GM12878 (cell line): ENCODE measurements at regions not wholly inside any gene's neighbourhood (a gene's known extent, or its start where the extent isn't known, plus 50 kb on each side); places are given as distances from the start of the nearest gene placed in this dataset.

Experiments
- ATF2 ChIP-seq: IDR thresholded peaks from 2 replicates; pipeline ENCODE4 v1.6.1; 2012; ENCODE audit warnings: low read length, inconsistent platforms
- CBX5 ChIP-seq: sonication (generic); IDR thresholded peaks from 2 replicates; pipeline ENCODE4 v1.6.1; 2016; ENCODE audit warnings: low read depth, moderate library complexity, mild to moderate bottlenecking, inconsistent platforms
- CUX1 ChIP-seq: IDR thresholded peaks from 2 replicates; pipeline ENCODE4 v1.6.1; 2012; ENCODE audit warnings: improper control_type of control experiment, low read depth, low read length; ENCODE audit not compliant: insufficient replicate concordance
- DPF2 ChIP-seq: fragments of 450-650 bp; IDR thresholded peaks from 2 replicates; pipeline ENCODE4 v1.6.1; 2017; ENCODE audit warnings: mild to moderate bottlenecking
- E2F4 ChIP-seq: IDR thresholded peaks from 2 replicates; pipeline ENCODE4 v1.6.1; 2012; ENCODE audit warnings: low read depth, low read length, improper control_type of control experiment
- EP300 ChIP-seq, 2 experiments: fragments of 150-350 bp in 1 of 2; IDR thresholded peaks; 2 replicates each; pipeline ENCODE4 v1.6.1; 2011 to 2012; ENCODE audit warnings: low read depth in 2 of 2, low read length in 2 of 2, borderline replicate concordance in 1 of 2, improper control_type of control experiment in 1 of 2, inconsistent platforms in 1 of 2; ENCODE audit not compliant: control insufficient read depth in 1 of 2
- MYC ChIP-seq: IDR thresholded peaks from 2 replicates; pipeline ENCODE4 v1.6.1; 2011; ENCODE audit warnings: mild to moderate bottlenecking, low read length, moderate library complexity, inconsistent platforms; ENCODE audit not compliant: insufficient read depth, insufficient replicate concordance, insufficient read length, severe bottlenecking
- RAD51 ChIP-seq: fragments of 450-650 bp; IDR thresholded peaks from 2 replicates; pipeline ENCODE4 v1.6.1; 2016; ENCODE audit warnings: moderate library complexity, mild to moderate bottlenecking, inconsistent platforms
- TAF1 ChIP-seq: IDR thresholded peaks from 2 replicates; pipeline ENCODE4 v1.6.1; 2011; ENCODE audit warnings: mild to moderate bottlenecking, low read depth, low read length, borderline replicate concordance

GRCh38 chr11:23696688-23697415, 800.0 kb upstream of the LUZP2 start:
- TF ChIP-seq EP300 (IDR thresholded peaks at IDR 0.05; ENCODE audit: borderline replicate concordance in 1 of 2, control insufficient read depth in 1 of 2, low read depth in 2 of 2, low read length in 2 of 2), result no peak
- no peak for TF ChIP-seq RAD51
- no peak for TF ChIP-seq CBX5
- TF ChIP-seq DPF2, result no peak
- no peak for TF ChIP-seq ATF2
- TF ChIP-seq E2F4, result no peak
- TF ChIP-seq MYC, result no peak
- no peak for TF ChIP-seq CUX1
- TF ChIP-seq TAF1, result no peak
